ENCODE measurements at regions not wholly inside any gene's neighbourhood (a gene's known extent, or its start where the extent isn't known, plus 50 kb on each side); places are given as distances from the start of the nearest gene placed in this dataset.
"Not testable (repeated sequence)": the region's sequence is repeated elsewhere in the genome, so short reads cannot be mapped to it uniquely, and the experiment has no call there.

- Histone ChIP-seq H3K4me3 (ENCODE audit: low read length in 2 of 2) (no peak overlapping the region), H3K36me3 (ENCODE audit: control insufficient read depth in 2 of 2, insufficient read depth in 2 of 2, low read length in 1 of 2) (no peaks in the 10 kb centered on the region), H3K27me3 (ENCODE audit: control insufficient read depth in 2 of 2, insufficient read depth in 1 of 2, low read length in 1 of 2) (no peaks in the 10 kb centered on the region), H3K27ac (ENCODE audit: low read depth in 1 of 2, low read length in 1 of 2) (no peak overlapping the region), H3K9me3 (ENCODE audit: control insufficient read depth in 2 of 2, insufficient read depth in 1 of 2, low read length in 1 of 2) (no peaks in the 10 kb centered on the region), H3K4me1 (ENCODE audit: control insufficient read depth in 2 of 2, insufficient read depth in 2 of 2, low read length in 2 of 2) (no peaks in the 10 kb centered on the region)
- WGBS: 91% methylated on average over 2 of the region's 2 CpGs
- no peak for DNase-seq (ENCODE audit: low read depth in 6 of 9, low spot score in 9 of 9)
These were observed 1296.0 kb upstream of the NXPH2 start for GRCh38 chr2:140076164-140076563.

- not testable (repeated sequence) for H3K9me3 ChIP-seq (ENCODE audit: control insufficient read depth in 2 of 2, insufficient read depth in 1 of 2, low read length in 1 of 2); H3K4me1 ChIP-seq (ENCODE audit: control insufficient read depth in 2 of 2, insufficient read depth in 2 of 2, low read length in 2 of 2); H3K27ac ChIP-seq (ENCODE audit: low read depth in 1 of 2, low read length in 1 of 2); H3K4me3 ChIP-seq (ENCODE audit: low read length in 2 of 2); H3K36me3 ChIP-seq (ENCODE audit: control insufficient read depth in 2 of 2, insufficient read depth in 2 of 2, low read length in 1 of 2); H3K27me3 ChIP-seq (ENCODE audit: control insufficient read depth in 2 of 2, insufficient read depth in 1 of 2, low read length in 1 of 2); DNase-seq (ENCODE audit: low read depth in 6 of 9, low spot score in 9 of 9)
- 96% methylated on average over 30 of the region's 30 CpGs for WGBS
These were observed 1293.6 kb upstream of the NXPH2 start for GRCh38 chr2:140073763-140074162.

- Histone ChIP-seq H3K4me1 (ENCODE audit: control insufficient read depth in 2 of 2, insufficient read depth in 2 of 2, low read length in 2 of 2) (no peaks in the 10 kb centered on the region), H3K36me3 (ENCODE audit: control insufficient read depth in 2 of 2, insufficient read depth in 2 of 2, low read length in 1 of 2) (no peaks in the 10 kb centered on the region), H3K4me3 (ENCODE audit: low read length in 2 of 2) (no peak overlapping the region), H3K27ac (ENCODE audit: low read depth in 1 of 2, low read length in 1 of 2) (no peak overlapping the region), H3K27me3 (ENCODE audit: control insufficient read depth in 2 of 2, insufficient read depth in 1 of 2, low read length in 1 of 2) (no peaks in the 10 kb centered on the region), H3K9me3 (ENCODE audit: control insufficient read depth in 2 of 2, insufficient read depth in 1 of 2, low read length in 1 of 2) (no peaks in the 10 kb centered on the region)
- no peak for DNase-seq (ENCODE audit: low read depth in 6 of 9, low spot score in 9 of 9)
- WGBS: 78% methylated on average over 1 of the region's 1 CpG
These were observed 1287.5 kb upstream of the NXPH2 start for GRCh38 chr2:140067661-140068060.

GRCh38 chr2:140064243-140064642 is 1284.1 kb upstream of the NXPH2 start:
- Histone ChIP-seq H3K4me3 (ENCODE audit: low read length in 2 of 2) (no peak overlapping the region), H3K9me3 (ENCODE audit: control insufficient read depth in 2 of 2, insufficient read depth in 1 of 2, low read length in 1 of 2) (no peaks in the 10 kb centered on the region), H3K27ac (ENCODE audit: low read depth in 1 of 2, low read length in 1 of 2) (no peak overlapping the region), H3K27me3 (ENCODE audit: control insufficient read depth in 2 of 2, insufficient read depth in 1 of 2, low read length in 1 of 2) (no peaks in the 10 kb centered on the region), H3K4me1 (ENCODE audit: control insufficient read depth in 2 of 2, insufficient read depth in 2 of 2, low read length in 2 of 2) (no peaks in the 10 kb centered on the region), H3K36me3 (ENCODE audit: control insufficient read depth in 2 of 2, insufficient read depth in 2 of 2, low read length in 1 of 2) (no peaks in the 10 kb centered on the region)
- DNase-seq (ENCODE audit: low read depth in 6 of 9, low spot score in 9 of 9): no peak
- 91% methylated on average over 1 of the region's 1 CpG for WGBS

GRCh38 chr2:140063356-140063755 is 1283.2 kb upstream of the NXPH2 start:
- 86% methylated on average over 2 of the region's 2 CpGs for WGBS
- no peak for DNase-seq (ENCODE audit: low read depth in 6 of 9, low spot score in 9 of 9)
- Histone ChIP-seq H3K27ac (ENCODE audit: low read depth in 1 of 2, low read length in 1 of 2) (no peak overlapping the region), H3K4me1 (ENCODE audit: control insufficient read depth in 2 of 2, insufficient read depth in 2 of 2, low read length in 2 of 2) (no peaks in the 10 kb centered on the region), H3K36me3 (ENCODE audit: control insufficient read depth in 2 of 2, insufficient read depth in 2 of 2, low read length in 1 of 2) (no peaks in the 10 kb centered on the region), H3K4me3 (ENCODE audit: low read length in 2 of 2) (no peak overlapping the region), H3K9me3 (ENCODE audit: control insufficient read depth in 2 of 2, insufficient read depth in 1 of 2, low read length in 1 of 2) (no peaks in the 10 kb centered on the region), H3K27me3 (ENCODE audit: control insufficient read depth in 2 of 2, insufficient read depth in 1 of 2, low read length in 1 of 2) (no peaks in the 10 kb centered on the region)

- Histone ChIP-seq H3K27me3 (ENCODE audit: control insufficient read depth in 2 of 2, insufficient read depth in 1 of 2, low read length in 1 of 2) (no peaks in the 10 kb centered on the region), H3K36me3 (ENCODE audit: control insufficient read depth in 2 of 2, insufficient read depth in 2 of 2, low read length in 1 of 2) (no peaks in the 10 kb centered on the region), H3K4me1 (ENCODE audit: control insufficient read depth in 2 of 2, insufficient read depth in 2 of 2, low read length in 2 of 2) (no peaks in the 10 kb centered on the region), H3K9me3 (ENCODE audit: control insufficient read depth in 2 of 2, insufficient read depth in 1 of 2, low read length in 1 of 2) (no peaks in the 10 kb centered on the region), H3K4me3 (ENCODE audit: low read length in 2 of 2) (no peak overlapping the region), H3K27ac (ENCODE audit: low read depth in 1 of 2, low read length in 1 of 2) (no peak overlapping the region)
- no peak for DNase-seq (ENCODE audit: low read depth in 6 of 9, low spot score in 9 of 9)
- 88% methylated on average over 1 of the region's 1 CpG for WGBS
These were observed 1281.0 kb upstream of the NXPH2 start for GRCh38 chr2:140061240-140061639.

GRCh38 chr2:140057928-140058327 is 1277.7 kb upstream of the NXPH2 start:
- no peaks in the 10 kb centered on the region for H3K9me3 ChIP-seq (ENCODE audit: control insufficient read depth in 2 of 2, insufficient read depth in 1 of 2, low read length in 1 of 2)

GRCh38 chr2:140041811-140042210 is 1261.6 kb upstream of the NXPH2 start:
- H3K9me3 ChIP-seq (ENCODE audit: control insufficient read depth in 2 of 2, insufficient read depth in 1 of 2, low read length in 1 of 2): peaks cover 0 to 8% of the 10 kb centered on the region in 2 donors
- H3K27ac ChIP-seq (ENCODE audit: low read depth in 1 of 2, low read length in 1 of 2): no peak overlapping the region
- no peaks in the 10 kb centered on the region for H3K36me3 ChIP-seq (ENCODE audit: control insufficient read depth in 2 of 2, insufficient read depth in 2 of 2, low read length in 1 of 2)
- H3K4me1 ChIP-seq (ENCODE audit: control insufficient read depth in 2 of 2, insufficient read depth in 2 of 2, low read length in 2 of 2): no peaks in the 10 kb centered on the region
- no peaks in the 10 kb centered on the region for H3K27me3 ChIP-seq (ENCODE audit: control insufficient read depth in 2 of 2, insufficient read depth in 1 of 2, low read length in 1 of 2)
- DNase-seq (ENCODE audit: low read depth in 6 of 9, low spot score in 9 of 9): no peak
- H3K4me3 ChIP-seq (ENCODE audit: low read length in 2 of 2): no peak overlapping the region

More at GRCh38 chr2:140057928-140058327, 1277.7 kb upstream of the NXPH2 start:
- Histone ChIP-seq H3K27me3 (ENCODE audit: control insufficient read depth in 2 of 2, insufficient read depth in 1 of 2, low read length in 1 of 2) (no peaks in the 10 kb centered on the region), H3K27ac (ENCODE audit: low read depth in 1 of 2, low read length in 1 of 2) (no peak overlapping the region), H3K4me1 (ENCODE audit: control insufficient read depth in 2 of 2, insufficient read depth in 2 of 2, low read length in 2 of 2) (no peaks in the 10 kb centered on the region), H3K4me3 (ENCODE audit: low read length in 2 of 2) (no peak overlapping the region), H3K36me3 (ENCODE audit: control insufficient read depth in 2 of 2, insufficient read depth in 2 of 2, low read length in 1 of 2) (no peaks in the 10 kb centered on the region)
- WGBS: 80% methylated on average over 1 of the region's 1 CpG
- no peak for DNase-seq (ENCODE audit: low read depth in 6 of 9, low spot score in 9 of 9)

GRCh38 chr2:140041239-140041638 is 1261.0 kb upstream of the NXPH2 start:
- Histone ChIP-seq H3K36me3 (ENCODE audit: control insufficient read depth in 2 of 2, insufficient read depth in 2 of 2, low read length in 1 of 2) (no peaks in the 10 kb centered on the region), H3K27ac (ENCODE audit: low read depth in 1 of 2, low read length in 1 of 2) (no peak overlapping the region), H3K27me3 (ENCODE audit: control insufficient read depth in 2 of 2, insufficient read depth in 1 of 2, low read length in 1 of 2) (no peaks in the 10 kb centered on the region), H3K4me3 (ENCODE audit: low read length in 2 of 2) (no peak overlapping the region), H3K9me3 (ENCODE audit: control insufficient read depth in 2 of 2, insufficient read depth in 1 of 2, low read length in 1 of 2) (peaks cover 0 to 8% of the 10 kb centered on the region in 2 donors), H3K4me1 (ENCODE audit: control insufficient read depth in 2 of 2, insufficient read depth in 2 of 2, low read length in 2 of 2) (no peaks in the 10 kb centered on the region)
- WGBS: 89% methylated on average over 1 of the region's 1 CpG
- no peak for DNase-seq (ENCODE audit: low read depth in 6 of 9, low spot score in 9 of 9)

GRCh38 chr2:140033638-140034037 is 1253.4 kb upstream of the NXPH2 start:
- no peaks in the 10 kb centered on the region for H3K27me3 ChIP-seq (ENCODE audit: control insufficient read depth in 2 of 2, insufficient read depth in 1 of 2, low read length in 1 of 2)
- H3K4me3 ChIP-seq (ENCODE audit: low read length in 2 of 2): no peak overlapping the region
- H3K27ac ChIP-seq (ENCODE audit: low read depth in 1 of 2, low read length in 1 of 2): no peak overlapping the region
- DNase-seq (ENCODE audit: low read depth in 6 of 9, low spot score in 9 of 9): no peak
- H3K4me1 ChIP-seq (ENCODE audit: control insufficient read depth in 2 of 2, insufficient read depth in 2 of 2, low read length in 2 of 2): no peaks in the 10 kb centered on the region
- no peaks in the 10 kb centered on the region for H3K36me3 ChIP-seq (ENCODE audit: control insufficient read depth in 2 of 2, insufficient read depth in 2 of 2, low read length in 1 of 2)
- WGBS: 88% methylated on average over 2 of the region's 2 CpGs
- peaks cover 0 to 5% of the 10 kb centered on the region in 2 donors for H3K9me3 ChIP-seq (ENCODE audit: control insufficient read depth in 2 of 2, insufficient read depth in 1 of 2, low read length in 1 of 2)

Measured in thymus (tissue), 11 donors.